OCI-LY3 (cell line): ENCODE measurements at regions not wholly inside any gene's neighbourhood (a gene's known extent, or its start where the extent isn't known, plus 50 kb on each side); places are given as distances from the start of the nearest gene placed in this dataset.

Experiments
- CTCF ChIP-seq: fragments of 200-600, 300-600 bp; sonication (generic); IDR thresholded peaks from 2 replicates; pipeline ENCODE4 v1.5.1; 2014; ENCODE audit warnings: antibody characterized with exemption, low read length, low read depth
- EZH2phosphoT487 ChIP-seq: fragments of 200-600 bp; shearing (Covaris generic); IDR thresholded peaks from 2 replicates; pipeline ENCODE4 v1.6.1; 2018; ENCODE audit warnings: antibody characterized with exemption, mixed run types, low read depth

GRCh38 chr13:26469602-26470001 is 87.9 kb upstream of the WASF3 start:
- no peak for TF ChIP-seq CTCF
- TF ChIP-seq EZH2phosphoT487: no peak
